Neural progenitor cell (in vitro differentiated cells): ENCODE measurements at regions not wholly inside any gene's neighbourhood (a gene's known extent, or its start where the extent isn't known, plus 50 kb on each side); places are given as distances from the start of the nearest gene placed in this dataset.

Experiments
- CTCF ChIP-seq: fragments of 200-600 bp; sonication (generic); IDR thresholded peaks from 2 replicates; pipeline ENCODE4 v1.5.1; 2017; ENCODE audit warnings: antibody characterized with exemption, mild to moderate bottlenecking
- EZH2 ChIP-seq: fragments of 200-600 bp; sonication (generic); IDR thresholded peaks from 2 replicates; pipeline ENCODE4 v1.6.1; 2017; ENCODE audit warnings: antibody characterized with exemption, mild to moderate bottlenecking, moderate library complexity

- TF ChIP-seq CTCF = no peak
- TF ChIP-seq EZH2 = no peak
Measured at GRCh38 chr1:187411118-187411517, 582.4 kb downstream of the PLA2G4A start.
